GM13977 (cell line): ENCODE measurements at regions not wholly inside any gene's neighbourhood (a gene's known extent, or its start where the extent isn't known, plus 50 kb on each side); places are given as distances from the start of the nearest gene placed in this dataset.
A peak's percentile ranks its signal among the peaks of the same experiment; 100 is the strongest.

Experiments used
- DNase-seq: peaks from one replicate; pipeline ENCODE4 v3.0.0; 2012; ENCODE audit warnings: low spot score
- in situ Hi-C: fragments of 300-500 bp; cut with MboI; formaldehyde crosslinking; loops from one replicate; pipeline ENCODE4 v1.12.0; 2022; ENCODE audit warnings: low sequenced_read_pairs, low pct_unique_long_range_greater_than_20kb, mixed read lengths, inconsistent platforms; ENCODE audit not compliant: unreplicated experiment
- TF ChIP-seq, protein P1 (sequence below): IDR thresholded peaks from 2 replicates; pipeline ENCODE4 v1.5.1; 2012; ENCODE audit warnings: mild to moderate bottlenecking, control low read depth; ENCODE audit not compliant: insufficient read depth; ENCODE audit errors: extremely low read depth, missing control alignments

DNA sequence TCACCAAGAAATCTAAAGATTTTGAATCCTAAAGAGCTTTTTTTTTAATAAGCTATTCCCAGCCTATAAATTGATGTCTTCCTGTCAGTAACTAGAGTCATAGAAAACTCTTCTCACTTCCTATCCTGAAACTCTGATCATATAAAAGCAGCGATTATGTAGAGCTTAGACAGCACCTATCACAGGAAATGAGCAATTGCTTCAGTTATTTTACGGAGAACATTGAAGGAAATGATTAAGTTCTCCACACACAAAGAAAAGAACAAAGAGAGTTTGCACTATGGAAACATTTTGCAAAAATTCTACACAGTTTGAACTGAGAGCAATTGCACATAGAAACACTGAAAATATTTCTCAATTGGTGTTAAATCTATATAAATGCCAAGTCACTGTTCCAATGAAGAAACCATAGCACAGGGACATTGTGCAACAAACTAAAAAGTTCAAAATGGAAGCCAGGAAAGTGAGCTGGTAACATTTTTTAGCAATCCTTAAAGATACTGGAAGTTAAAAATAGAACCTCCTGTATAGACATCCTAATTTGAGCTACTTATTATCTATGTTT is 291.5 kb upstream of the ARHGEF26 start:
- TF ChIP-seq, protein P1, sequence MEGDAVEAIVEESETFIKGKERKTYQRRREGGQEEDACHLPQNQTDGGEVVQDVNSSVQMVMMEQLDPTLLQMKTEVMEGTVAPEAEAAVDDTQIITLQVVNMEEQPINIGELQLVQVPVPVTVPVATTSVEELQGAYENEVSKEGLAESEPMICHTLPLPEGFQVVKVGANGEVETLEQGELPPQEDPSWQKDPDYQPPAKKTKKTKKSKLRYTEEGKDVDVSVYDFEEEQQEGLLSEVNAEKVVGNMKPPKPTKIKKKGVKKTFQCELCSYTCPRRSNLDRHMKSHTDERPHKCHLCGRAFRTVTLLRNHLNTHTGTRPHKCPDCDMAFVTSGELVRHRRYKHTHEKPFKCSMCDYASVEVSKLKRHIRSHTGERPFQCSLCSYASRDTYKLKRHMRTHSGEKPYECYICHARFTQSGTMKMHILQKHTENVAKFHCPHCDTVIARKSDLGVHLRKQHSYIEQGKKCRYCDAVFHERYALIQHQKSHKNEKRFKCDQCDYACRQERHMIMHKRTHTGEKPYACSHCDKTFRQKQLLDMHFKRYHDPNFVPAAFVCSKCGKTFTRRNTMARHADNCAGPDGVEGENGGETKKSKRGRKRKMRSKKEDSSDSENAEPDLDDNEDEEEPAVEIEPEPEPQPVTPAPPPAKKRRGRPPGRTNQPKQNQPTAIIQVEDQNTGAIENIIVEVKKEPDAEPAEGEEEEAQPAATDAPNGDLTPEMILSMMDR = no peak
- no peak for DNase-seq
- in situ Hi-C loops = no loop called here

DNA sequence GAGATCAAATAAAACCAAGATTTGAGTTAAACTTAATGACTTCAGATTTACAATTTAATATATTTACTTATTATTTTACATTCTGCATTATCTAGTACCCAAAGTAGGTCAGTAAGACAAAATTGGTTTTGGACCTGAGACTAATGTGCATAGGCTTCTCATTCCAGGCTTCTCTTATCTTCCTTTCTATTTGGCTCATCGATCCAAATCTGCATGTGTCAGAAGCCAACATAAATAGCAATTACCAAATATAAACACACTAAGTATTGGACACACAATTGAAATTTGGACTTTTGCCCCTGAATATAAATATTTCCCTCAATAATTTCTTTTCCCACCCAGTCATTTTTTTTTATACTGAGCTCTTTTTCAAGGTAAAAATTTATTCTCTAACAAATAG is 290.6 kb upstream of the ARHGEF26 start:
- DNase-seq = no peak
- TF ChIP-seq, protein P1 = no peak
- in situ Hi-C loops = no loop called here

DNA sequence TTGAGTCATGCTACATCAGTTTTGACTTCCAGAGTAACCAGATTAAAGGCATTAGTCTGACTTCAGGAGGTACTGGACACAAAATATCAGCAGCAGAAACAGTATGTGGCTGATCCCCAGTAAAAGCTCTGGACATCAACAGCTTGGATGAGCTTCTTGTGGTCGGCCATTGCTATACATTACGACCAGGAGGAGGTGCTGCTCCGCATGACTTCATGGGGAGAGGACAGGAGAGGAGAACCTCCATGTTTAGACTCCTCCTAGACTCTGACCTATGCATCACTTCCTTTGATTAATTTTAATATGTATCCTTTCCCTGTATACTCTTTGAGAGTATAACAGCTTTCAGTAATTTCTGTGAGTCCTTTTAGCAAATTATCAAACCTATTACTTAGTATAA is 285.6 kb upstream of the ARHGEF26 start:
- DNase-seq = no peak
- TF ChIP-seq, protein P1 = peak; percentile 26
- in situ Hi-C loops = no loop called here

DNA sequence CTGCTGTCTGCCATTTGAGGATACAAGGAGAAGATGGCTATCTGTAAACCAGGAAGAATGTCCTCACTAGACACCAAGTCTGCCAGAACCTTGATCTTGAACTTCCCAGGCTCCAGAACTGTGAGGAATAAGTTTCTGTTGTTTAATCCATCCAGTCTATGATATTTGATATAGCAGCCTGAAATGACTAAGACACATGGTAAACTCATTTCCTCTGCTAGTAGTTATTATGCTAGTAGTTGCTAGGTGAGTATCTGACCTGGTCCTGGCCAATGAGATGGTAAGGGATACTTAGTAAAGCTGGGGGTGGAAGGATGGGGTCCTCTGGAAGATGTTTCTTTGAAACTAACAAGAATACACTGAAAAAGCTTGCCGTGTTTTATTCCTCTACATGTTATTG is 280.7 kb upstream of the ARHGEF26 start:
- DNase-seq = no peak
- TF ChIP-seq, protein P1 = no peak
- in situ Hi-C loops = no loop called here

DNA sequence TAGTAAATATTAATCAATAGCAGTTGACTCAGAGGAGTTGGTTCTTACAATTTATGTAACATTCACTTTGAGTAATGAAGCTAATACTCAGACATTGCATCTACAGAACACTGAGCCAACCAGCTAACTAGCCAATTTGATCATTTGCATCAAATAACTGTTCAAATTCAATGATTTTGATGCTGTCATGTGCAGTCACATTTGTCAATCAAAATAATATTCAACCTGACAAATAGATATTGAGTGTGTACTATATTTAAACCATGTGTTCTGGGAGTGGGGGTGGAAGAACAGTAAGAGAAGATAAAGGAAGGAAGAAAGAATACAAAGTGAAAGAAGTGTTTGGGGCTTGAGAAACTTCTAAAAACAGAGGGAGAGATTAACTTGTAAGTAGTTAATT is 277.2 kb upstream of the ARHGEF26 start:
- in situ Hi-C loops = no loop called here
- TF ChIP-seq, protein P1 = no peak
- no peak for DNase-seq

DNA sequence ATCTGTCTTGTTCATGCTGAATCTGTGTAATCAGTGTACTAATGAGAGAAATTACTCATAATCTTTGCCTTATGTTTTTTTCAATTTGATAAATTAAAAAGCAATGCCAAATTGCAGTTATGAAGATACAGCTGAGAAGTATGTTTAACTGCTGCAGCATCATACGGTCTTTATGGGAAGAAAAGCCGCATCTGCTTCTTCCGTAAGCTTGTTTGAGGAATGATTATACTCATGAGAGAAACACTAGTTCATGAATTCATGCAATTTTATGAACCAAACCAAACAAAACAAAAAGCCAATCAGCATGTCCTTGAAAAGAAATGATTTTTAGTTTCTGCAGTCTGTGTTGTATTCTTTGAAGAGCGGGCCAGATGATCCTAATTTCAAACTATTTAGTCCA is 275.9 kb upstream of the ARHGEF26 start:
- DNase-seq = no peak
- TF ChIP-seq, protein P1 = no peak
- in situ Hi-C loops = no loop called here

DNA sequence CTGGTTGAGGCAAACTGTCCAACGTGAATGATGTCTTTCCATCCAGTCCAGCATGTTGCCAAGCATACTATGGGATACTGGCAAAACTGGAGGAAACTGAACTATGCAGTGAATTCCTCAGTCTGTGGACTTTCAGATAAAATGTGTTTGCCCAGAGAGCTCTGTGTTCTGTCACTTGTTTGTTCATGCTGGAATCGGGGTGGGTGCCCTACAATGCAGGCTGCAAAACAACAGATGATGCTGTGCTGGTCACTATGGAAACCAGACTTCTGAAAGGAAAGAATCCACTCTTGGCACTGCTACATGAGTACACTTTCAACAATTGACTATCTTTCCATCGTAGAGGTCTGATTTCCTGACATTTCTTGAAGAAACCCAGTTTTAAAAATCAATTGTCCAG is 272.5 kb upstream of the ARHGEF26 start:
- no peak for DNase-seq
- TF ChIP-seq, protein P1 = no peak
- in situ Hi-C loops = no loop called here
